HG03439 (cell line): ENCODE measurements at regions not wholly inside any gene's neighbourhood (a gene's known extent, or its start where the extent isn't known, plus 50 kb on each side); places are given as distances from the start of the nearest gene placed in this dataset.
"Not testable (repeated sequence)": the region's sequence is repeated elsewhere in the genome, so short reads cannot be mapped to it uniquely, and the experiment has no call there.

ENCODE experiments used
- ATAC-seq: cut with Tn5 transposase; IDR thresholded peaks from one replicate; pipeline ENCODE4 v1.9.1; 2021; ENCODE audit warnings: mild to moderate bottlenecking, moderate library complexity; ENCODE audit not compliant: unreplicated experiment

DNA sequence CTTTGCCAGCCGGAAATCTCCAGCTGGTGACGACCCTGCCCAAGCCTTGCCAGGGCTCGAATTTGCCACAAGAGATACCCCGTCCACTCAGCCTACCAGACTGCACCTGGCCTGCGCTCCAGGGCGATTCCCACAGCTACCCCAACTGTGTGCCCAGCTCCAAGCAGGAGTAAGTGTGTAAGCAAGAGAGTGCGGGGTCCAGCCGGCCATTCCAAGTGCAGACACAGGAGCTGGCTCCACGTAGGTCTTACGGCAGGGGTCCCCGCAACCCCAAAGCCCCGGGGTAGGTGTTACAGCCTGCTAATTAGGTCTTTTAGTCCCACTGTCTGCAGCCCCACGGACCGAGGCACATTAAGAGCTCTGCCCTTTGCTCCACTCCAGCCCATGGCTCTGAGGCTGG, 1305.2 kb downstream of the ARAP2 start:
- no peak for ATAC-seq

DNA sequence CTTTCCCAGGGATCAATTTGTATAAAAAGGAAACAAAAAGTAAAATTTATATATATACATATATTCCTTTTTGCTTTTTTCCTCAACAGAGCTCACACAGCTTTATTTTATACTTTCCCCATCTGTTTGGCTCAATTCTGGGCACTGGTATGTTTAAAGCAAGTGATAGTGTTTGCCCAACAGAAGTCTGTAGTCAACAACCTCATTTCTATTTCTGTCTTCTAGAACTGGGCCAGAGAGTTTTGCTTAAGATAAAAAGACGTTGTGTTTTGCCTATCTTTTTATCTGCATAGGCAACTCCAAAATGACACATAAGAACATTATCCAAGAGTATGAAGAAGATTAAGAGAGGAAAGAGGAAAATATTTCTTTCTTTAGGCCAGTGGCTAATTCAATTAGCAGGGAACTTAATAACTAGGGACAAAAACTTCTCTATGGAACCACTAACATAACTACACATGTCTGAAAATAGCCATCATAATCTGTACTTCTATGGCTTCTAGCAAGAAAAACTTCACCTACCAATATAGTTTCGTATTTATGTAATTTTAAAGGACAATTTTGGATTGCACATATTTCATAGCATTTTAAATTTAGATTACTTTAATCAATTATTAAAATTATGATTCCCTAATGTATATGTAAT, 1300.5 kb downstream of the ARAP2 start:
- ATAC-seq: no peak

DNA sequence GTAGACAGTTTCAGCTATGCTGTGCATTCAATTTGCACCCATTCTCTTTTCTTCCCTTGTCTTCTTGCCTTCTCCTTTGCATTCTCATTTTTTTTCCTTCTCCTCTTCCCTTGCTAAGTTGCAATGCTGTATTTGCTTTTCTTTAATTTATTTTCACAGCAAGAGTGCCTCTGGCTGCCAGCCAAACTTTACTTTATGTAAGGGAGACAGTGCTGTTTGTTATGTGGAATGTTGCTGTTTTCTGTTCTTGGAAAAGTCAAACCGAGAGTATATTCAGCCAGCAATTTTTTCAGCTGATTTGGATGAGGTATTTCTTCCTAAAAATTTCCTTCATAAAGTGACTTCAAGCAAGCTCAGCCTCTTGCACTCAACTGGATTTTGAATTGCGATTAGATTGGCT, 1293.4 kb downstream of the ARAP2 start:
- no peak for ATAC-seq

DNA sequence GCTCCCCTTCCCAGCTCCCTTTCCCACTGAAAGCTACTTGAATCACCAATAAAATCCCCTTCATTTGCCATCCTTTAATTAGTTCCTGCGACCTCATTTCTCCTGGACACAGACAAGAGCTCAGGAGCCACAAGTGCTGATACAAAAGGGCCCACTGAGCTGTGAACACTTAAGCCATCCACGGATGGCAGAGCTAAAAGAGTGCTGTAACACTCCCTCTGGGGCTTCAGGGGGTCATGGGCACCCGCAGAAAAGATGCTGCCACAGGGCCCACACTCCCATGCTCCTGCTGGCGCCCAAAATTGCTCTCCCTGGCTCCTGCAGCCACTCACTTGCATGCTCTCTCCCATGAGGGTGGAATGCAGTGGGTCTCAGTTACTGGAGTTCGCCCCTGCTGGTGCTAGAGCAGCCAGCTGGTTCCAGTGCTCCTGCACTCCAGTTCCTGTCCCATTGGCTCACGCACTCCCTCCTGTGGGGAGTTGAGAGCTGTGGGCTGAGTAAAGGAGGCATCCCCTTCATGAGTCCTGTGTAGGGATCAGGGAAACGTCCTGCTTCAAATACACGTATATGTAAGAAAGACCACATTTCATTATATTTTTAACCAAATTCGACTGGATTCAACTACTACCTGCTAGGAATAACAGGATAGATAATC, 1291.0 kb downstream of the ARAP2 start:
- no peak for ATAC-seq

DNA sequence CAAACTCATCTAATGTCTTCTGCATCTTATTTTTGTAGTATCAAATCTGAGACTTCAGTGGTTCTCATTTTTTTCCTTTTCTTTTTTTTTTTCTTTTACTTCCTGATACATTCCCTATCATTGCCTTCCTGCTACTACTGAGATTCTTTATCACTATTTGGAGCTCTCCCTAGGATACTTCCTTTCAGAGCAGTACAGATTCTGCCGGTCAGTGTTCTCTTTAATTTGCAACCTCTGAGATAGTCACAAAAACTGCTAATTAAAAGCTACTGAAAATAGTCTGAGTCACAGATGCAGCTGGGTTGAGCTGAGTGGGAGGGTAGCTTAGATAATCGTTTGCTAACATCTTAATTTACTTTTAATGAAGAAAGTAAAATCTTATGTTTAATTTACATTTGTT, 1279.7 kb downstream of the ARAP2 start:
- ATAC-seq: no peak

DNA sequence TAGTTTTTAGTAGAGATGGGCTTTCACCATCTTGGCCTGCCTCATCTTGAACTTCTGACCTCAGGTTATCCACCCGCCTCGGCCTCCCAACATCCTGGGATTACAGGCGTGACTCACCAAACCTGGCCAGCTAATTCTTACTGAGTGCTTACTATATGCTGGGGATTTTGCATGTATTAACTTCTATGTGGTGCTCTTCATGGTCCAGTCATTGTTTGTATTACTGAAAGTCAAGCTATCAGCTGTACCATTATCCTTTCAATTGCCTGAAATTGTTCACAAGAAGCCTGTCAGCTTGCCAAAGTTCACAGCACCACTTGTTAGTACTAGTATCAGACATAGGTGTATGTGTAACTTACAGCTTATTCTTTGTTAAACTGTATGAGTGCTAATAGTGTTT, 1272.1 kb downstream of the ARAP2 start:
- ATAC-seq: no peak

DNA sequence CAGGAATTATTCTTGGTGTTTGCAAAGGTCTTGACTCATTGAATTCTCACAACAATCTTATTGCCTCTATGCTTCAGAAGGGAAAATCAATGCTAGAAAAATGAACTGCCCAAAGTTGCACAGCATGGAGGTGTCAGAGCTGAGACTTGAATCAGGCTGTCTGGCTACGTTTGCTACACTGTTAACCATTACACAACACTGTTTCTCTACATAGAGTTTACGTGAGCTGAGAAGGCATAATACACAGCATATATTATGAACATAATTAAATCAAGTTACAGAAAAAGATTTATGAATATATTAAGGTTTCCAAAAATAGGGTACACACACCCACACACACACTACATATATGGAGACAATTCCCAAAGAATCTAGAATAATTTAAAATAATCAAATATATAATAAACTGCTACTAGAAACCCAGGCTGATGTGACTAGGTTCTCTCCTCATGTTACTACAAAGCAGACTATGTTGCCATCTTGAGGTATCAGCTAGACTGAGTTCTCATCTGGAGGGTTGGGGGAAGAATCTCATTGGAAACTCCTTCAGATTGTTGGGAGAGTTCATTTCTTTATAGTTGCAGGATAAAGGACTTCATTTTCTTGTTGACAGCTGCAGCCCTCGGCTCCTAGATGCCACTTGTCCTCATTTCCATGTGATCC, 1270.5 kb downstream of the ARAP2 start:
- ATAC-seq: no peak

DNA sequence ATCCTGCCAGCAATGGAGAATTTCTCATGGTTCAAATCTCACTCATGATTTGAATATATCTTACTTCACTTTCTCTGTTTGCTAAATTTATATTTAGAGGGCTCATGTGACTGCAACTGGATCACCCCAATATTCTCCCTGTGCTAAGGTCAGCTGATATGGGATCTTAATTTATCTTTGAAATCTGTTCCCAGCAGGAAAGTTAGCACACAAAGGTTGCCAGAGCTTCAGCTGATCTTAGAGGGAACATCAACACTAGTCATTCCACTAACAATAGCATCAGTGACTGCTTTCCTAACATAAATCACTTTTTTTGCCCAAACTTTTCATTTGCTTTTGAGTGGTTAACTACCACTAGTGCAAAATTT, 1270.0 kb downstream of the ARAP2 start:
- no peak for ATAC-seq

DNA sequence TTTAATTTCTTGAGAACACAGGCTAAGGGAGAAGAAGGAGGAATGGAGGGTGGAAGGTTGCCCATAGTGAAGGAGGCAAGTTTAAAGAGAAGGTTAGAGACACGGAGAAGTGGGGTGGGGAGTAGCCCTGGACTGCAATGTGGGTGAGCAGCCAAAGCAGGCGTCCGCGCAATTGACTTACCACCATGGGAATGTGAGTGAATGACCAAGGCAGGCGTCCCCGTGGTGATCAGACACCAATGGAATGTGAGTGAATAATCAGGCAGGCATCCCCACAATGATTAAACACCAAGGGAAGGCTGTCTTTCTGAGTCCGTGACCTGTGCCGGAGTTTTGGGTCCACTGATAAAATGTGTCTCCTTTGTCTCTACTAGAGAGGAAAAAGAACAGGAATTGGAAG, 1223.1 kb downstream of the ARAP2 start:
- ATAC-seq: not testable (repeated sequence)

DNA sequence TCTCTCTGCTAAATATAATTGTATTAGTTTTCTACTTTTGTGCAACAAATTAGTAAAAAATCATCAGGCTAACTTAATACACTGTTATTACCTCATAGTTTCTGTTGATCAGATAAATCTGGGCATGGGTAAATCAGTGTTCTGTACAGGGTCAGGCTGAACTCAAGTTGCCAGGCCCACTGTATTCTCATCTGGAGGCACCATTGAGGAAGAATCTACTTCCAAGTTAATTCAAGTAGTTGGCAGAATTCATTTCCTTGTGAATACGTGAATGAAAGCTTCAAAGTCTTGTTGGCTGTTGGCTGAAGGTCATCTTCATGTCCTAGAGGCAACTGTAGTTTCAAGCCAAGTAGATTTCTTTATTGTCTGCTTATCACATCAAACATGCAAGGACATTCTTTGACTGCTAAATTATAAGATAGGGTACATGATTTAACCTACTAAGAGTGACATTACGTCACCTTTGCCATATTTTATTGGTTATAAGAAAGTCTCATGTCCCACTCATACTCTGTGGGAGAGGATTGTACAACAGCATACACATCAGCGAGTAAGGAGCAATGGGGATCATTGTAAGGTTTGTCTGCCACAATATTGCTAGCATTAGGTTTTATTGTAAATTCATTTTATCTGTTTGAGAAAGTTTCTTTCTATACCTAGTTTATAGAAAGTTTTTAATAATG, 1219.0 kb downstream of the ARAP2 start:
- ATAC-seq: no peak

DNA sequence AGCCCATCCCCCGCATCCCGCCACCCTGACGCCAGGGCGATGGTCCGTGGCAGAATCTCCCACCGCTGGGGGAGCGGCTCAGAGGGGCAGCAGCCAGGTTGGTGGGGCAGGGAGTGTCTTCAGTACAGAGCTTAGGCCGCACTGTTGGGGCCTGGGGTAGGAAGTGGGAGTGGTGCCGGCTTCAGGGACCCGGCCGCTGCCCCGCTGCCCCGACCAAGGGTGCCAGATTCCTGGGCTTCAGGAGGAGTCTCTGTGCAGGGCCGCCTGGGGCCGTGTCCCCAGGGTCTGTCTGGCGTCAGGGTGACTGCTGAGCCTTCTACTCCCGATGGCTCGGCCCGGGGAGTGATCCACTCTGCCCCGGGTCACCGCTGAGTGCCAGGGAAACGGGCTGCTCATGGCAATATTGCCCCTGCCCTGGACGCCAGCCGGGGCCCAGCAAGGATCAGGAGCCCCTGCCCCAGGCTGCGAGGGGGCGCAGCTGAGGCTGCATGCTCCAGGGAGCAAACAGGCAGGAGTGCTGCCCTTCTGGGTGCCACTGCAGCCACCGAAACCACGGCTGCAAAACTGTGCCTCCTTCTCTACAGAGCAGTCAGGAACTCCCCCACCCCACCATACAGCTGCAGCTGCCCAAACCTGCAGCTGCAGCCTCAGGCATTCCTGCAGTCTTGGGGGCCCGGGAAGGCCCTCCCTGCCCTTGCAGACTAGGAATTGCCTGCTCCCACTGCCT, 1206.1 kb downstream of the ARAP2 start:
- no peak for ATAC-seq

DNA sequence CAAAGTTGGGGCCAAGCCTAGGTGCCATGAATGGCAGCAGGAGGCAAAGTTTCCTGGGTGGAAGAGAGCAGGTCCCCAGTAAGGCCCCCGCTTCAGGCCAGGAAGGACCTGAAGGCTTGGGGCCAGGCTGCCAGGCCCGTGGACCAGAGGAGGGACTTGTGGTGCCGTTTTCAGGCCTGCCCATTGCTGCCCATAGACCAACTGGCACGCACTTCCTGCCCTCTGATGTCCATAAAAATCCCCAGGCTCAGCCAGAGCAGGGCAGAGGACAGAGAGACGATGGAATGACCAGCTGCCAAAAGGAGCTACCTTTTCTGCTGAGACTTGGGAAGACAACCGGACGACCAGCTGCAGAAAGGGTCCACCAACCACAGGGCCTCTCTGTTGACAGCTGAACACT, 1205.5 kb downstream of the ARAP2 start:
- ATAC-seq: no peak

DNA sequence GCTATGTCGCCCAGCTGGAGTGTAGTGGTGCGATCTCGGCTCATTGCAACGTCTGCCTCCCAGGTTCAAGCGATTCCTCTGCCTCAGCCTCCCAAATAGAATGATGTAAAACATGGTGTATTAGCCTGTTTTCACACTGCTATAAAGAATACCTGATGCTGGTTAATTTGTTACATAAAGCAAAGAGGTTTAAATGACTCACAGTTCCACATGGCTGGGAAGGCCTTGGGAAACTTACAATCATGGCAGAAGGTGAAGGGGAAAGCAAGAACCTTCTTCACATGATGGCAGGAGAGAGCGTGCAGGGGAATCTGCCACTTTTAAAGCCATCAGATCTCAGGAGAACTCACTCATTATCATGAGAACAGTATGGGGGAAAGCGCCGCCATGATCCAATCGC, 1191.8 kb downstream of the ARAP2 start:
- no peak for ATAC-seq

DNA sequence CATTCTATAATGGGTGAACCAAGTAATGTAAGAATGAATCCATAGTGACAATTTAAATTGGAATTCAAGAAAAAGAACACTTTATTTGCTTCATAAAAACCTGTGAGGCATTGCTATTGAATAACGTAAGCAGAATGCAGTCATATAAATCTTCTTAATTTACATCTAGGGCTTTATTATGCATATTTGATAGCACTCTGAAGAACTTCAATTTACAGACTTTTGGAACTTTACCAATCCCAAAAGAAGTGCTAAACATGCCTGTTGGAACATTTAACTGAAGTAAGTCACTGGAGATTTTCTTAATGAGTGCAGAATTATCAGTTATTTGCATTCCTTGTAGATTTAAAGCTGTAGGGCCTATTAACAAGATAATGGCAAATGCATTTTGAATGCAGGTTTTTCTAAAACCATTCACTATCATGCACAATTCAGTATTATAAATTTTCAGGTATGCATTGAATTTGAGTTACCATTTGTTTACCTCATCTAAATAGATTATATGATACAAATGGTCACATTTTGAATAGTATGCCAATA, 1181.2 kb downstream of the ARAP2 start:
- no peak for ATAC-seq

DNA sequence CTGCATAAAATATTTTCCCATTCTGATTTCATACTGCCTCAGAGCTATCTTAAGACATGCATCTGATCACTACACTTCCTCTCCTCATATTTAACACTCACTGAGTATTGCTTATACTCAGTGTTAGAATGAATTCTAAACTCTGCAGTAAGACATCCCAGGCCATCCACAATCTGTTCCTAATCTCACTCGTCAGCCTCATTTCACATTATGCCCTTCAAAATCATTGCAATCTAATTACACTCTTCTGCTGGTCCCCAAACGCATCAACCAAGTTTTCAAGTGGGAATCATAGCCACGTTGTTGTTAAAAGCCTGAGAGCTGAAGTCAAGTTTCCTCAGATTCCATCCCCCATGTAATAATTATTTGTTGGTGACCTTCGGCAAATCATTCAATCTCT, 1177.9 kb downstream of the ARAP2 start:
- ATAC-seq: no peak

DNA sequence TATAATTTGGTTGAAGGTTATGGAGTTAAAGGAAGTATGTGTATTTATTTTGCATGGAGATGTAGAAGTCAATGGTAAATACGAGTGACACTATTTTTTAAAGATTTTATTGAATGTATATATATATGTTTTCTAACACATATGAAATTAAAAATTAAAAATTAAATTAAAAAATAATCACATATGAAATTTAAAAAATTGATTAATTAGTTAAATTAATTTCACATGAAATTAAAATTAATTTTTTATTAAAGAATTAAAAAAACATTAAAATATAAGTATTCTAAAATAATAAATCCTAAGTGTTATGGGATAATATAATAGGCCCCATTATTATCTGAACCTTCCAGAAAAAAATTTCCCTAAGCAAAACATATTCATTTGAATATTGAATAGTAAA, 1163.5 kb downstream of the ARAP2 start:
- ATAC-seq: no peak

DNA sequence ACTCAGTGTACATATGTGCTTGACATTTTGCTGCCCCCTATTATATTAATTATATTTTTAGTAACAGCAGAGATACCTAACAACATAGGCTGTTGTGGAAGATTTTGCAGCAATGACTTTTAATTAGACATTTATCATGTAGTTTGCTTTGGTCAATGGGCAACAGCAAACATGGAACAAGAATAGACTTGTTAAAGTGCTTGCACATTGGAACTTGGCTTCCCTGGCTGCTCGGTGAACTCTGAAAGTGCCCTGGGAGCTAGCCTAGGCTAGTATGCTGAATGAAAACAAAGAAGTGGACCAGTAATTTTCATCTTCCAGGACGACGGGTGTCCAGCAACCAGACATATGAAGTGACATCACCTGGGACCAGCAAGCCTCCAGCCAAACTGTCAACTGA, 1157.1 kb downstream of the ARAP2 start:
- ATAC-seq: no peak

DNA sequence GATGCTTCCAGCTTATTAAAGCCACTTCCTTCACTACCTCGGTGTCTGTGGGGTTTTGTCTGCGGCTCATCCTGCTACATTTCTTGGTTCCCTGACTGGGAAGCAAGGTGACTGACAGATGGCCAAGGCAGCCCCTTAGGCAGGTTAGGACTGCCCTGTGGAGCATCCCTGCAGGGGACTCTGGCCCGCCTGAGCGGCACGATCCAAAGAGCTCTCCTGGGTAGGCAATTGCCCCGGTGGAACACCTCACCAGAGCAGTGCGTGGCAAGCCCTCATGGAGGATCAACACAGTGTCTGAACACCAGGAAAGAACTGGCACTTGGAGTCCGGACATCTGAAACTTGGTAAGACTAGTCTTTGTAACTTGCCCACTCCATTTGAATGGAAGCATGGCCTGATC, 1143.4 kb downstream of the ARAP2 start:
- ATAC-seq: no peak

DNA sequence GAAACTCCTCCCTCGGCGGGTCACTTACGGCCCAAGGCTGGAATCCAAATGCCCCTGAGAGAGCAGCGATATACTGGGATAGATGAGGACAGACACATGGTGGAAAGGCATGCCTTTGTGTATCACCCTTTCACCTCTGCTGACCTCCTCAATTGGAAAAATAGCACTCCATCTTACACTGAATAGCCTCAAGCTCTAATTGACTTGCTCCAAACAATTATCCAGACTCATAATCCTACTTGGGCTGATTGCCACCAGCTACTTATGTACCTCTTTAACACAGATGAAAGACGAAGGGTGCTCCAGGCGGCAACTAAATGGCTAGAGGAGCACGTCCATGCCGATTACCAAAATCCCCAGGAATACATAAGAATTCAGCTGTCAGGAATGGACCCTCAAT, 1142.2 kb downstream of the ARAP2 start:
- no peak for ATAC-seq

DNA sequence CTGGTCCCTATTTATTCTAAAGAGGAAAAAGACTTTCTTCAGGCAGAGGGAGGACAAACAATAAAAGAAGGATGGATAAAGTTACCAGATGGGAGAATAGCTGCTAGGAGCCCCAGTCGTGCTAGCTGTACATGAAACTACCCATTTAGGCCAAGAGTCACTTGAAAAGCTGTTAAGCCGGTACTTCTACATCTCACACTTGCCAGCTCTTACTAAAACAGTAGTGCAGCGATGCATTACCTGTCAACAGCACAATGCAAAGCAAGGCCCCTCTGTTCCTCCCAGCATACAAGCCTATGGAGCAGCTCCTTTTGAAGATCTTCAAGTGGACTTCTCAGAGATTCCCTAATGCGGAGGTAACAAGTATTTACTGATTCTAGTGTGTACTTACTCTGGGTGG, 1138.8 kb downstream of the ARAP2 start:
- no peak for ATAC-seq

DNA sequence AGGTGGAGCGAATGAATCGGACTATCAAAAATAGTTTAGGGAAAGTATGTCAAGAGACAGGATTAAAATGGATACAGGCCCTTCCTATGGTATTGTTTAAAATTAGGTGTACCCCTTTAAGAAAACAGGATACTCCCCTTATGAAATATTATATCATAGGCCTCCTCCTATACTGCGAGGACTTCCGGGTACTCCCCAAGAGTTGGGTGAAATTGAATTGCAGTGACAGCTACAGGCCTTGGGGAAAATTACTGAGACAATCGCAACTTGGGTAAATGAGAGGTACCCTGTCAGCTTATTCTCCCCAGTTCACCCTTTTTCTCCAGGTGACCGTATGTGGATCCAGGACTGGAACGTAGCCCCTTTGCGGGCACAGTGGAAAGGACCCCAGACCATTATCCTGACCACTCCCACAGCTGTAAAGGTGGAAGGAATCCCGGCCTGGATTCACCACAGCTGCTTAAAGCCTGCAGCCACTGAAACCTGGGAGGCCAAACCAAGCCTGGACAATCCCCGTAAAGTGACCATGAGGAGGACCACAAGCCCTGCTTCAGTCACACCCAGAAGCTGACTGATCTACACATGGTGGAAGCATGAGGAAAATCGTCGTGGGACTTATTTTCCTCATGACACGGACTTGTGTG, 1138.1 kb downstream of the ARAP2 start:
- no peak for ATAC-seq
